Heart left ventricle (tissue), 13 donors: ENCODE measurements at regions not wholly inside any gene's neighbourhood (a gene's known extent, or its start where the extent isn't known, plus 50 kb on each side); places are given as distances from the start of the nearest gene placed in this dataset.

Experiments
- POLR2A ChIP-seq, 2 donors: fragments of 450-650 bp; IDR thresholded peaks; one replicate each; pipeline ENCODE4 v1.6.1; 2017; ENCODE audit warnings: antibody characterized with exemption in 2 of 2, mild to moderate bottlenecking in 2 of 2, moderate library complexity in 2 of 2
- TF ChIP-seq, protein P1 (sequence below), 12 donors: fragments of 200-600 bp; sonication (generic) in 4 of 12; IDR thresholded peaks; one replicate each; pipeline versions ENCODE4 v1.5.0 to v1.8.0; 2018 to 2022; ENCODE audit warnings: antibody characterized with exemption in 12 of 12, mild to moderate bottlenecking in 5 of 12
- donor health status: ischemic (EF 13 %, LVEDD 7.1; RV severe dilation, severe dysfunction).
- donor health status: DM: no; HTN: yes; CAD: no.
- donor health status: DM: no; HTN: no; CAD: no.
- donor health status: ischemic (EF 25% LVEDD 6.9; RV normal size, moderate dysfunction).
- donor health status: ischemic (EF 25% LVEDD 5.7; RV mildly dilated, moderate dysfunction).
- donor health status: ischemic (EF 35%, LVEDD 5.7; RV mildly dilated, moderate dysfunction).
- donor health status: nonischemic (EF 11% LVEDD 7.7; RV severe dilation, severe dysfunction).
- donor health status: DM: yes; HTN: yes; CAD: no.
- donor health status: PGD.
- donor health status: ischemic (EF 29% LVEDD 5.4; RV normal size, mild dysfunction).
- donor health status: nonischemic (EF 23%, LVEDD 6.1; RV moderate dilation, normal function).

DNA sequence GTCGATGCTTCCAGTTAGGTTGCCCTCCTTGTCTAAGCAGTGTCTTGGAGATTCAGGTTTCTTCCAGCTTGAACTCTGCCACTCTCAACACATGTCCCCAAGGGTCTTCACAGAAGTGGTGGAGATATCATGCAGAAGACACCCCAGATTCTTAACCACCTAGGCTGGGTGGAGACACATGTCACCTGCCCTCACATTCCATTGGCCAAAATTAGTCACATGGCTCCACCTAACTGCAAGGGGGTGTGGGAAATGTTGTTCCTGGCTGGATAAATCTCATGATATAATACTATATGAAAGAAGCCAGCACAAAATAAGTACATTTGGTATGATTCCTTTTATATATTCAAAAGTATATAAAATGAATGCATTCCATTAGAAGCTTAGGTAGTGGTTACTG is 52.9 kb upstream of the SNRPB2 start:
- TF ChIP-seq POLR2A (IDR thresholded peaks at IDR 0.05): no peak
- TF ChIP-seq, protein P1, sequence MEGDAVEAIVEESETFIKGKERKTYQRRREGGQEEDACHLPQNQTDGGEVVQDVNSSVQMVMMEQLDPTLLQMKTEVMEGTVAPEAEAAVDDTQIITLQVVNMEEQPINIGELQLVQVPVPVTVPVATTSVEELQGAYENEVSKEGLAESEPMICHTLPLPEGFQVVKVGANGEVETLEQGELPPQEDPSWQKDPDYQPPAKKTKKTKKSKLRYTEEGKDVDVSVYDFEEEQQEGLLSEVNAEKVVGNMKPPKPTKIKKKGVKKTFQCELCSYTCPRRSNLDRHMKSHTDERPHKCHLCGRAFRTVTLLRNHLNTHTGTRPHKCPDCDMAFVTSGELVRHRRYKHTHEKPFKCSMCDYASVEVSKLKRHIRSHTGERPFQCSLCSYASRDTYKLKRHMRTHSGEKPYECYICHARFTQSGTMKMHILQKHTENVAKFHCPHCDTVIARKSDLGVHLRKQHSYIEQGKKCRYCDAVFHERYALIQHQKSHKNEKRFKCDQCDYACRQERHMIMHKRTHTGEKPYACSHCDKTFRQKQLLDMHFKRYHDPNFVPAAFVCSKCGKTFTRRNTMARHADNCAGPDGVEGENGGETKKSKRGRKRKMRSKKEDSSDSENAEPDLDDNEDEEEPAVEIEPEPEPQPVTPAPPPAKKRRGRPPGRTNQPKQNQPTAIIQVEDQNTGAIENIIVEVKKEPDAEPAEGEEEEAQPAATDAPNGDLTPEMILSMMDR (IDR thresholded peaks at IDR 0.05): no peak
